ENCODE measurements at regions not wholly inside any gene's neighbourhood (a gene's known extent, or its start where the extent isn't known, plus 50 kb on each side); places are given as distances from the start of the nearest gene placed in this dataset.

GRCh38 chr1:234781241-234782065 is 171.5 kb upstream of the IRF2BP2 start (continued):
- no peak; the same call in 1 of the 2 replicates for TF ChIP-seq TFE3 (CRISPR knock-in tag; IDR thresholded peaks at IDR 0.05)
- TF ChIP-seq ZNF780A (CRISPR knock-in tag; IDR thresholded peaks at IDR 0.05) = no peak
- no peak for TF ChIP-seq ARID4B (CRISPR knock-in tag; IDR thresholded peaks at IDR 0.05)
- no peak for TF ChIP-seq IRF1 (CRISPR knock-in tag; IDR thresholded peaks at IDR 0.05; ENCODE audit: borderline replicate concordance)
- no peak for TF ChIP-seq MYC (IDR thresholded peaks at IDR 0.05; ENCODE audit: low read depth, low read length)
- TF ChIP-seq MYC (CRISPR knock-in tag; IDR thresholded peaks at IDR 0.05; ENCODE audit: borderline replicate concordance, low read depth) = no peak
- no peak for TF ChIP-seq ZBTB5 (IDR thresholded peaks at IDR 0.05)
- no peak for TF ChIP-seq CBFA2T3 (IDR thresholded peaks at IDR 0.05)
- TF ChIP-seq NR2C2 (CRISPR knock-in tag; IDR thresholded peaks at IDR 0.05) = no peak
- TF ChIP-seq NR2C2 (tag; IDR thresholded peaks at IDR 0.05) = no peak; the same call in 1 of the 2 replicates
- no peak for TF ChIP-seq ZNF586 (CRISPR knock-in tag; conservative IDR thresholded peaks at IDR 0.05)
- TF ChIP-seq NR1H2 (CRISPR knock-in tag; IDR thresholded peaks at IDR 0.05) = no peak
- TF ChIP-seq ZNF507 (tag; conservative IDR thresholded peaks at IDR 0.05) = no peak
- no peak for TF ChIP-seq SAFB2 (IDR thresholded peaks at IDR 0.05; ENCODE audit: borderline replicate concordance, low read depth, low read length, severe bottlenecking)
- TF ChIP-seq SMARCE1 (IDR thresholded peaks at IDR 0.05) = no peak
- TF ChIP-seq CHD2 (IDR thresholded peaks at IDR 0.05; ENCODE audit: low read depth, low read length) = no peak

Data from K562 (cell line).